Central memory CD4-positive, alpha-beta T cell (primary cell): ENCODE measurements at regions not wholly inside any gene's neighbourhood (a gene's known extent, or its start where the extent isn't known, plus 50 kb on each side); places are given as distances from the start of the nearest gene placed in this dataset.

Source experiments
- DNase-seq: peaks from one replicate; pipeline ENCODE4 v3.0.0; 2022

DNA sequence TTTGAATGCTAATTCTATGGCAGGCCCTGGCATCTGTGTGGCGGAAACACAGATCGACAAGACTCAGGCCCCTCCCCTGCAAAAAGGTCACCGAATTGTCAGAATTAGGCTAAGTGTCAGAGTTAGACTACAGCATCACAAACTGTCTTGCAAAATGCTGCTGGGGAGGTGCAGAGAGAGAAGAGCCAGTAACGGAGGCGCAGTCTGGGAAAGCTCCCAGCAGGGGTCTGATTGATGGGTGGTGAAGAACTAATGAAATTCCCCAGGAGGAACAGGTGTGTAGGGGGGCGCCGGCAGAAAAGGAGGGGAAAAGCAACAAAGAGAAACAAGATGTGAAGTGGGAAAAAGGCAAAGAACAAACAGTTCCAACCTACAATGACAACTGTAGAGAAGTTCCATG is 72.7 kb upstream of the TAMM41 start:
- DNase-seq, result no peak

- no peak for DNase-seq
These were observed 77.8 kb upstream of the TAMM41 start for GRCh38 chr3:11924518-11924917.

GRCh38 chr3:11928381-11928780 is 75.8 kb upstream of the SYN2 start:
- DNase-seq, result no peak

GRCh38 chr3:11929531-11929930 is 74.7 kb upstream of the SYN2 start:
- no peak for DNase-seq

- DNase-seq, result no peak
These were observed 74.1 kb upstream of the SYN2 start for GRCh38 chr3:11930084-11930483.

GRCh38 chr3:11932636-11933035 is 71.6 kb upstream of the SYN2 start:
- no peak for DNase-seq

DNA sequence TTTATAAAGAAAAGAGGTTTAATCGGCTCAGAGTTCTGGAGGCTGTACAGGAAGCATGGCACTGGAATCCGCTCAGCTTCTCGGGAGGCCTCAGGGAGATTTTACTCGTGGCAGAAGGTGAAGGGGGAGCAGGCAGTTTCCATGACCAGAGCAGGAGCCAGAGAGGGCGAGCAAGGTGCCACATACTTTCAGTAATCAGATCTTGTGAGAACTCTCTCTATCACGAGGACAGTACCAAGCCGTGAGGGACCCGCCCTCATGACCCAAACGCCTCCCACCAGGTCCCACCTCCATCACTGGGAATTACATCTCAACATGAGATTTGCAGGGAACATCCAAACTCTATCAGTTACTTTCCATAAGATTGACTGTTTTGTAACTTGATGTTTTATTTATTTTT is 70.7 kb upstream of the SYN2 start:
- DNase-seq, result no peak

DNA sequence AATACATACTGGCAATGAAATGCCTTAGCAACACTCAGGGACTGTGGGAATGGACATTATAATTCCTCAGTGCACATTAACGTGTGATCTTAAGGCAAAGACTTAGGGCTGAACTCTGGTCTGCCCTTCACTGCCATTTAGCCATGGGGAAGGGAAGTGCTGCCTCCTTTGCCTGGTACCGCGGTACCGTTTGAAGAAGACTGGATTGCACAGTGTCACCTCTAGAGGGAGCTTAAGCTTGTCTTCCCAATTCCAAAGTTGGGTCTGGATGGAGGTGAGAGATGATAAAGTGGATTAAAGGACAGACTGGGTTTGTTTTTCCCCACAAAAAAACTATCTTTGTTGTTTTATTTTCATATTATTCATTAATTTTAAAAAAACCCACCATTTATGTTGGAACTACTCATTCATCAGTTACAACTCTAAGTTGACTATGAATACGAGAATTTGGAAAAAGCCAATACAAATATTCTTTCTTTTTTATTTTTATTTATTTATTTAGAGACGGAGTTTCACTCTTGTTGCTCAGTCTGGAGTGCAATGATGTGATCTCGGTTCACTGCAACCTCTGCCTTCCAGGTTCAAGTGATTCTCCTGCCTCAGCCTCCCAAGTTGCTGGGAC is 60.0 kb upstream of the SYN2 start:
- DNase-seq, result no peak

- DNase-seq, result no peak
These were observed 55.9 kb upstream of the SYN2 start for GRCh38 chr3:11948331-11948730.

DNA sequence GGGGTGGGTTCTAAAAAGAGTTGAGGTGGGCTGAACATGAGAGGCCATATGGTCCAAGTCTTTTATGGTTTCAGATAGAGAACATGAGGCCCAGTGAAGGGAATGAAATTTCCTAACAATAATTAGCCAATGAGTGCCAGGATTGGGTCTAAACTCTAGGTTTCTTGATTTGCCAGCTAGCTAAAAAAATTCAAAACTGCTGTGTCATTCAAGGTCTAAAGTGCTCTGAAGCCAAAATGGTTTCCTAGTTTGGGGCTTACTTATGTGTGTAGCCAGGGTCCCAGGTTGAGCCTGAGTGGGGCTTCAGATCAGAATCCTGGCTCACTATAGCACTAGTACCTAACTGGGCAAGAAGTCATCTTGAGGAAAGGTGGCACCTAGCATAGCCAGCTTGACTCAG is 55.3 kb upstream of the SYN2 start:
- DNase-seq, result no peak

GRCh38 chr3:11949351-11949750 is 54.8 kb upstream of the SYN2 start:
- no peak for DNase-seq

- no peak for DNase-seq
These were observed 53.6 kb upstream of the SYN2 start for GRCh38 chr3:11950576-11950975.

GRCh38 chr3:11953350-11953749 is 50.8 kb upstream of the SYN2 start:
- no peak for DNase-seq

- no peak for DNase-seq
These were observed 50.4 kb upstream of the SYN2 start for GRCh38 chr3:11953778-11954177.

DNA sequence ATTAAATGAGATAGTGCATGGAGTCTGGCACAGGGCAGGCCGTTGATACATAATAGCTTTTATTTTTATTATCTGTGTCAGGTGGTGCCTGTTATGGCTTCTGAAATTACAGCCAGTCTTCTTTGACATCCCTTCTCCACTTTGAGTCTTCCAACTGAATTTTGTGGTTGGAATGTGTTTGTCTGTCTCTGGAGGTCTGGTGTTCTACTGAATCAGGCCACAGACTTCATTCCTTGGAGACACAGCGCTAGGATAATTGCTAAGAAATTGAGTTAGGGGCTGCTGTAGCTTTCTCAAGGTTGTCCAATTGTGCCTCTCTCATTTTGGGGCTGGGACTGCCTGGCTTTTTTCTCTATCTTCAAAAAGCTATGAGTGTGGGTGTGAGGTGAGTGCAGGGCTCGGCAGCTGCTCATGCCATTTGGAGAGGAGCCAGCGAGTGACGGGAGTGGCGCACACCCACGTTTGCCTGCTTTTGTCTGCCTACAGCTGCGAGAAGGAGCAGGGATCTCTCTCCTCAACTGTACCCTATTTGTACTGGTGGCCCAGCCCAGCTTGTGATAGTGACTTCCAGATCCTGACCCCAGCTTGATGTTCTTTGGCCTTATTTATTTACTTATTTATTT is 49.8 kb upstream of the SYN2 start:
- no peak for DNase-seq
